NCI-H345 treated with DMSO at 0.1 percent for 48 hours (cell line): ENCODE measurements at regions not wholly inside any gene's neighbourhood (a gene's known extent, or its start where the extent isn't known, plus 50 kb on each side); places are given as distances from the start of the nearest gene placed in this dataset.
A peak's percentile ranks its signal among the peaks of the same experiment; 100 is the strongest.
"Not testable (repeated sequence)": the region's sequence is repeated elsewhere in the genome, so short reads cannot be mapped to it uniquely, and the experiment has no call there.

Source experiments
- DNase-seq: peaks from one replicate; lab custom pipeline; 2025; ENCODE audit not compliant: unreplicated experiment; lab: John Stamatoyannopoulos, UW

- no peak for DNase-seq
Measured at GRCh38 chr12:102344691-102345090, 135.7 kb downstream of the IGF1 start.

- DNase-seq, result no peak
Measured at GRCh38 chr12:102343361-102344121, 136.8 kb downstream of the IGF1 start.

- no peak for DNase-seq
Measured at GRCh38 chr12:102342281-102343006, 137.9 kb downstream of the IGF1 start.

GRCh38 chr12:102334765-102335164 lies 137.1 kb upstream of the PMCH start:
- no peak for DNase-seq

- DNase-seq, result no peak
Measured at GRCh38 chr12:102331419-102331818, 133.8 kb upstream of the PMCH start.

GRCh38 chr12:102329883-102330282 lies 132.2 kb upstream of the PMCH start:
- DNase-seq, result no peak

GRCh38 chr12:102326982-102327381 lies 129.3 kb upstream of the PMCH start:
- DNase-seq, result no peak

GRCh38 chr12:102325108-102325507 lies 127.5 kb upstream of the PMCH start:
- DNase-seq, result not testable (repeated sequence)

- no peak for DNase-seq
Measured at GRCh38 chr12:102323799-102324198, 126.2 kb upstream of the PMCH start.

GRCh38 chr12:102322254-102322653 lies 124.6 kb upstream of the PMCH start:
- DNase-seq, result no peak

GRCh38 chr12:102321305-102322082 lies 123.9 kb upstream of the PMCH start:
- no peak for DNase-seq

- no peak for DNase-seq
Measured at GRCh38 chr12:102317155-102317554, 119.5 kb upstream of the PMCH start.

GRCh38 chr12:102316723-102317122 lies 119.1 kb upstream of the PMCH start:
- no peak for DNase-seq

GRCh38 chr12:102314821-102315220 lies 117.2 kb upstream of the PMCH start:
- no peak for DNase-seq

- DNase-seq, result not testable (repeated sequence)
Measured at GRCh38 chr12:102313116-102313971, 115.7 kb upstream of the PMCH start.

GRCh38 chr12:102305486-102305885 lies 107.9 kb upstream of the PMCH start:
- DNase-seq, result no peak

GRCh38 chr12:102304667-102305066 lies 107.0 kb upstream of the PMCH start:
- peak; percentile 10 for DNase-seq

- no peak for DNase-seq
Measured at GRCh38 chr12:102302553-102302952, 104.9 kb upstream of the PMCH start.

- DNase-seq, result no peak
Measured at GRCh38 chr12:102301547-102301946, 103.9 kb upstream of the PMCH start.

GRCh38 chr12:102300824-102301461 lies 103.3 kb upstream of the PMCH start:
- no peak for DNase-seq
